PC-3 (cell line): ENCODE measurements at regions not wholly inside any gene's neighbourhood (a gene's known extent, or its start where the extent isn't known, plus 50 kb on each side); places are given as distances from the start of the nearest gene placed in this dataset.

Experiments
- ATAC-seq: fragments of 200-7000 bp; cut with Tn5 transposase; 2 replicates; pipeline ENCODE4 v1.9.1; 2020; ENCODE audit warnings: mild to moderate bottlenecking, moderate library complexity
- BruUV-seq: library from RNA; stranded (reverse); fragments of 400-500 nt; replicated peaks from 2 replicates; lab custom pipeline; 2021; lab: Mats Ljungman, UMichigan
- CTCF ChIA-PET: fragments of 300-600 bp; sonication (Branson Sonifier 250); formaldehyde crosslinking; loops from one replicate; lab custom pipeline; 2022; ENCODE audit warnings: antibody characterized with exemption; lab: Charles Lee
- POLR2A ChIA-PET: fragments of 300-600 bp; sonication (Branson Sonifier 250); formaldehyde crosslinking; loops from one replicate; lab custom pipeline; 2022; ENCODE audit warnings: antibody characterized with exemption; ENCODE audit not compliant: unreplicated experiment; lab: Charles Lee
- DNase-seq: peaks from one replicate; pipeline ENCODE4 v3.0.0-alpha.2; 2015
- H2AFZ ChIP-seq: fragments of 300-600 bp; sonication (generic); 2 replicates; pipeline ENCODE4 v1.6.0; 2016; ENCODE audit warnings: antibody characterized with exemption, low read length
- H3F3A ChIP-seq: fragments of 300-600 bp; sonication (generic); one replicate; pipeline ENCODE4 v1.6.0; 2017; ENCODE audit warnings: antibody characterized with exemption, low read length, control low read depth, mild to moderate bottlenecking; ENCODE audit not compliant: unreplicated experiment
- H3K27ac ChIP-seq: fragments of 300-600 bp; sonication (generic); 2 replicates; pipeline ENCODE4 v1.5.1; 2016; ENCODE audit warnings: mild to moderate bottlenecking, low read length
- H3K27me3 ChIP-seq: fragments of 300-600 bp; sonication (generic); 2 replicates; pipeline ENCODE4 v1.6.1; 2016; ENCODE audit warnings: low read length, mixed read lengths
- H3K36me3 ChIP-seq: fragments of 300-600 bp; sonication (generic); 2 replicates; pipeline ENCODE4 v1.6.1; 2016; ENCODE audit warnings: low read depth, mixed run types, low read length, mixed read lengths
- H3K4me1 ChIP-seq: fragments of 300-600 bp; sonication (generic); 2 replicates; pipeline ENCODE4 v1.5.1; 2016; ENCODE audit warnings: low read length; ENCODE audit not compliant: insufficient read depth
- H3K4me2 ChIP-seq: fragments of 300-600 bp; sonication (generic); 2 replicates; pipeline ENCODE4 v1.6.0; 2016; ENCODE audit warnings: low read length
- H3K4me3 ChIP-seq: fragments of 300-600 bp; sonication (generic); 2 replicates; pipeline ENCODE4 v1.5.1; 2016; ENCODE audit warnings: mild to moderate bottlenecking, low read length, mixed read lengths
- H3K79me2 ChIP-seq: fragments of 300-600 bp; sonication (generic); 2 replicates; pipeline ENCODE4 v1.6.1; 2017; ENCODE audit warnings: low read length, mixed read lengths
- H3K9ac ChIP-seq: fragments of 300-600 bp; sonication (generic); 2 replicates; pipeline ENCODE4 v1.6.0; 2016; ENCODE audit warnings: mild to moderate bottlenecking, low read length
- H3K9me2 ChIP-seq: fragments of 300-600 bp; sonication (generic); replicated peaks from 2 replicates; pipeline ENCODE4 v1.6.1; 2016; ENCODE audit warnings: mixed run types, low read length, mixed read lengths
- H3K9me3 ChIP-seq: fragments of 300-600 bp; sonication (generic); 2 replicates; pipeline ENCODE4 v1.6.1; 2016; ENCODE audit warnings: low read length, mixed read lengths
- H4K20me1 ChIP-seq: fragments of 300-600 bp; sonication (generic); 2 replicates; pipeline ENCODE4 v1.6.1; 2016; ENCODE audit warnings: low read length, mixed read lengths
- CTCF ChIP-seq: fragments of 300-600 bp; sonication (generic); conservative IDR thresholded peaks from 2 replicates; pipeline ENCODE4 v1.5.1; 2017; ENCODE audit warnings: antibody characterized with exemption, low read depth, mild to moderate bottlenecking, low read length
- EZH2 ChIP-seq: fragments of 300-600 bp; sonication (generic); IDR thresholded peaks from one replicate; pipeline ENCODE4 v1.6.1; 2017; ENCODE audit warnings: antibody characterized with exemption, mild to moderate bottlenecking, low read length; ENCODE audit not compliant: unreplicated experiment
- EZH2phosphoT487 ChIP-seq: fragments of 300-600 bp; sonication (generic); IDR thresholded peaks from 2 replicates; pipeline ENCODE4 v1.6.1; 2018; ENCODE audit warnings: mild to moderate bottlenecking, antibody characterized with exemption, low read length, borderline replicate concordance
- intact Hi-C: fragments of 100-400 bp; cut with micrococcal nuclease; formaldehyde crosslinking; loops from 2 replicates; pipeline ENCODE4 v1.9.0; 2023

- H3K79me2 ChIP-seq, result no peaks in the 10 kb centered on the region
- H3K4me3 ChIP-seq, result no peak overlapping the region
- H4K20me1 ChIP-seq, result no peaks in the 10 kb centered on the region
- no TSS peak for BruUV-seq
- peaks cover 11% of the 10 kb centered on the region for H3K4me1 ChIP-seq
- no peak overlapping the region for H3K4me2 ChIP-seq
- no peak overlapping the region for H3K27ac ChIP-seq
- no peak overlapping the region for H3K9ac ChIP-seq
- H3K9me2 ChIP-seq, result no peaks in the 10 kb centered on the region
- no peak for TF ChIP-seq EZH2phosphoT487
- TF ChIP-seq EZH2, result no peak
- no peak for TF ChIP-seq CTCF
- intact Hi-C loops, result no loop called here
- DNase-seq (no peak), ATAC-seq (no peak)
- no peak overlapping the region for H2AFZ ChIP-seq
- H3K9me3 ChIP-seq, result no peaks in the 10 kb centered on the region
- ChIA-PET CTCF (no interaction called here), POLR2A (no interaction called here)
- no peaks in the 10 kb centered on the region for H3K36me3 ChIP-seq
- no peaks in the 10 kb centered on the region for H3K27me3 ChIP-seq
- no peaks in the 10 kb centered on the region for H3F3A ChIP-seq
Measured at GRCh38 chr2:236901956-236902355, 183.7 kb upstream of the COPS8 start.

GRCh38 chr2:236903978-236904377, 181.7 kb upstream of the COPS8 start:
- no peaks in the 10 kb centered on the region for H3K79me2 ChIP-seq
- no peaks in the 10 kb centered on the region for H3K27me3 ChIP-seq
- no TSS peak for BruUV-seq
- H3K4me1 ChIP-seq, result peaks cover 11% of the 10 kb centered on the region
- CTCF ChIA-PET, result no interaction called here
- H3K4me3 ChIP-seq, result no peak overlapping the region
- intact Hi-C loops, result no loop called here
- no peak overlapping the region for H3K27ac ChIP-seq
- H4K20me1 ChIP-seq, result no peaks in the 10 kb centered on the region
- TF ChIP-seq EZH2phosphoT487 (no peak), EZH2 (no peak), CTCF (no peak)
- ATAC-seq (no peak), DNase-seq (no peak)
- no peak overlapping the region for H3K4me2 ChIP-seq
- H3K9me2 ChIP-seq, result no peaks in the 10 kb centered on the region
- no peaks in the 10 kb centered on the region for H3K36me3 ChIP-seq
- no peak overlapping the region for H2AFZ ChIP-seq
- no peaks in the 10 kb centered on the region for H3F3A ChIP-seq
- H3K9ac ChIP-seq, result no peak overlapping the region
- POLR2A ChIA-PET, result no interaction called here
- no peaks in the 10 kb centered on the region for H3K9me3 ChIP-seq

- ATAC-seq, result peak; percentile 73
- Histone ChIP-seq H4K20me1 (no peaks in the 10 kb centered on the region), H3K27ac (no peak overlapping the region), H3K79me2 (no peaks in the 10 kb centered on the region), H3K4me1 (peaks cover 11% of the 10 kb centered on the region), H3K36me3 (no peaks in the 10 kb centered on the region), H3K4me3 (no peak overlapping the region), H3F3A (no peaks in the 10 kb centered on the region), H3K9me2 (no peaks in the 10 kb centered on the region), H3K9ac (no peak overlapping the region), H2AFZ (no peak overlapping the region), H3K4me2 (peak overlapping the region; percentile 53), H3K27me3 (no peaks in the 10 kb centered on the region), H3K9me3 (no peaks in the 10 kb centered on the region)
- ChIA-PET CTCF (no interaction called here), POLR2A (no interaction called here)
- intact Hi-C loops, result loop anchor here (5.0 kb wide), 1 partner anchor 123 kb away; no protein-coding TSS in a partner anchor
- BruUV-seq, result no TSS peak
- TF ChIP-seq EZH2phosphoT487, result no peak
- TF ChIP-seq EZH2, result no peak
- no peak for TF ChIP-seq CTCF
- DNase-seq, result peak; percentile 61
Measured at GRCh38 chr2:236904389-236905263, 181.1 kb upstream of the COPS8 start.
